H1 (cell line): ENCODE measurements at regions not wholly inside any gene's neighbourhood (a gene's known extent, or its start where the extent isn't known, plus 50 kb on each side); places are given as distances from the start of the nearest gene placed in this dataset.

Experiments
- BRCA1 ChIP-seq: IDR thresholded peaks from 2 replicates; pipeline ENCODE4 v1.6.1; 2012; ENCODE audit warnings: low read depth, low read length, improper control_type of control experiment
- CHD2 ChIP-seq: IDR thresholded peaks from 2 replicates; pipeline ENCODE4 v1.6.1; 2012; ENCODE audit warnings: low read length, improper control_type of control experiment
- CTCF ChIP-seq, 3 experiments: IDR thresholded peaks; 1 replicate in 2 of 3; 2 replicates in 1 of 3; pipeline versions ENCODE4 v1.5.1 to v1.6.1; 2011; ENCODE audit warnings: low read length in 3 of 3, mild to moderate bottlenecking in 3 of 3, inconsistent platforms in 2 of 3, low read depth in 1 of 3, moderate library complexity in 1 of 3; ENCODE audit not compliant: insufficient read depth in 1 of 3; ENCODE audit errors: control extremely low read depth in 1 of 3
- EZH2 ChIP-seq: fragments of 200-600 bp; sonication (generic); IDR thresholded peaks from 2 replicates; pipeline ENCODE4 v1.7.1; 2012; ENCODE audit warnings: low read depth, mild to moderate bottlenecking, moderate library complexity, low read length, inconsistent platforms; ENCODE audit not compliant: severe bottlenecking
- KDM1A ChIP-seq: fragments of 200-600, 300-600 bp; sonication (generic); IDR thresholded peaks from 2 replicates; pipeline ENCODE4 v1.7.1; 2016; ENCODE audit warnings: mild to moderate bottlenecking, low read length, borderline replicate concordance
- KDM5A ChIP-seq: fragments of 200-600 bp; IDR thresholded peaks from 2 replicates; pipeline ENCODE4 v1.7.1; 2012; ENCODE audit warnings: mild to moderate bottlenecking, low read length, inconsistent platforms, mixed read lengths
- POLR2A ChIP-seq, 2 experiments: IDR thresholded peaks; 1 replicate in 1 of 2; 2 replicates in 1 of 2; pipeline ENCODE4 v1.6.1; 2011; ENCODE audit warnings: low read depth in 2 of 2, low read length in 2 of 2, mild to moderate bottlenecking in 2 of 2; ENCODE audit errors: control extremely low read depth in 1 of 2
- SRF ChIP-seq: IDR thresholded peaks from 2 replicates; pipeline ENCODE4 v1.6.1; 2011; ENCODE audit warnings: mild to moderate bottlenecking, low read depth, low read length, moderate library complexity
- TEAD4 ChIP-seq: IDR thresholded peaks from 2 replicates; pipeline ENCODE4 v1.6.1; 2012; ENCODE audit warnings: low read depth, low read length, inconsistent platforms, mixed read lengths
- ZNF274 ChIP-seq: IDR thresholded peaks from 2 replicates; pipeline ENCODE4 v1.7.0; 2012; ENCODE audit warnings: low read length, borderline replicate concordance; ENCODE audit errors: extremely low read depth
- TF ChIP-seq, protein P1 (sequence below): IDR thresholded peaks from 2 replicates; pipeline ENCODE4 v1.6.1; 2011; ENCODE audit warnings: low read depth, mild to moderate bottlenecking, low read length; ENCODE audit not compliant: insufficient read depth

GRCh38 chr7:113784956-113785355 lies 133.9 kb downstream of the PPP1R3A start:
- TF ChIP-seq POLR2A (IDR thresholded peaks at IDR 0.05; ENCODE audit: control extremely low read depth in 1 of 2, low read depth in 2 of 2, low read length in 2 of 2) (no peak), TEAD4 (no peak), CTCF (IDR thresholded peaks at IDR 0.05; ENCODE audit: control extremely low read depth in 1 of 3, insufficient read depth in 1 of 3, low read depth in 1 of 3, low read length in 3 of 3) (no peak), SRF (no peak), BRCA1 (no peak), ZNF274 (no peak), CHD2 (no peak), KDM5A (no peak), EZH2 (no peak), KDM1A (no peak)
- TF ChIP-seq, protein P1, sequence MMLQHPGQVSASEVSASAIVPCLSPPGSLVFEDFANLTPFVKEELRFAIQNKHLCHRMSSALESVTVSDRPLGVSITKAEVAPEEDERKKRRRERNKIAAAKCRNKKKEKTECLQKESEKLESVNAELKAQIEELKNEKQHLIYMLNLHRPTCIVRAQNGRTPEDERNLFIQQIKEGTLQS = no peak
